ENCODE measurements at regions not wholly inside any gene's neighbourhood (a gene's known extent, or its start where the extent isn't known, plus 50 kb on each side); places are given as distances from the start of the nearest gene placed in this dataset.
"Not testable (repeated sequence)": the region's sequence is repeated elsewhere in the genome, so short reads cannot be mapped to it uniquely, and the experiment has no call there.

DNA sequence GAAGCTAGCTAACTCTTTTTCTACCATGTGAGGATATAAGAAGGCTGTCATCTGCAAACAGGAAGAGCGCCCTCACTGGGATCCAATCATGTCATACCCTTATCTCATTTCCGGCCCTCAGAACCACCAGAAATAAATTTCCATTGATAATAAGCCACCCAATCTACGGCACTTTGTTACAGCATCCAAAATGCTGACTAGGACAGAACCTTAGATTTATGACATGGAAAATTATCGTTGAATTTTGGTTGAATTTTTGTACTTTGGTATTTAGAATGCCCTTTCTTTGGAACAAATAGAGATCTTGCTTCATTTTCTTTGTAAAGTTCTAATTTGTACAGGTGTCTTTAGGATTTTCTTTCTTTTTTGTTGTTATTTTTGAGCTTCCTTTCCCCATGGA is 53.3 kb upstream of the CYLC2 start:
- Histone ChIP-seq H3K36me3 (ENCODE audit: control insufficient read depth, insufficient read depth, low read length) (no peaks in the 10 kb centered on the region), H3K4me3 (ENCODE audit: low read depth, low read length) (no peak overlapping the region), H3K27me3 (ENCODE audit: control insufficient read depth, insufficient read depth, low read length) (no peaks in the 10 kb centered on the region)
- DNase-seq (ENCODE audit: low read depth) = no peak
- FAIRE-seq = no peak
- TF ChIP-seq, protein P1, sequence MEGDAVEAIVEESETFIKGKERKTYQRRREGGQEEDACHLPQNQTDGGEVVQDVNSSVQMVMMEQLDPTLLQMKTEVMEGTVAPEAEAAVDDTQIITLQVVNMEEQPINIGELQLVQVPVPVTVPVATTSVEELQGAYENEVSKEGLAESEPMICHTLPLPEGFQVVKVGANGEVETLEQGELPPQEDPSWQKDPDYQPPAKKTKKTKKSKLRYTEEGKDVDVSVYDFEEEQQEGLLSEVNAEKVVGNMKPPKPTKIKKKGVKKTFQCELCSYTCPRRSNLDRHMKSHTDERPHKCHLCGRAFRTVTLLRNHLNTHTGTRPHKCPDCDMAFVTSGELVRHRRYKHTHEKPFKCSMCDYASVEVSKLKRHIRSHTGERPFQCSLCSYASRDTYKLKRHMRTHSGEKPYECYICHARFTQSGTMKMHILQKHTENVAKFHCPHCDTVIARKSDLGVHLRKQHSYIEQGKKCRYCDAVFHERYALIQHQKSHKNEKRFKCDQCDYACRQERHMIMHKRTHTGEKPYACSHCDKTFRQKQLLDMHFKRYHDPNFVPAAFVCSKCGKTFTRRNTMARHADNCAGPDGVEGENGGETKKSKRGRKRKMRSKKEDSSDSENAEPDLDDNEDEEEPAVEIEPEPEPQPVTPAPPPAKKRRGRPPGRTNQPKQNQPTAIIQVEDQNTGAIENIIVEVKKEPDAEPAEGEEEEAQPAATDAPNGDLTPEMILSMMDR (IDR thresholded peaks at IDR 0.05; ENCODE audit: insufficient read depth, low read length, severe bottlenecking) = no peak

DNA sequence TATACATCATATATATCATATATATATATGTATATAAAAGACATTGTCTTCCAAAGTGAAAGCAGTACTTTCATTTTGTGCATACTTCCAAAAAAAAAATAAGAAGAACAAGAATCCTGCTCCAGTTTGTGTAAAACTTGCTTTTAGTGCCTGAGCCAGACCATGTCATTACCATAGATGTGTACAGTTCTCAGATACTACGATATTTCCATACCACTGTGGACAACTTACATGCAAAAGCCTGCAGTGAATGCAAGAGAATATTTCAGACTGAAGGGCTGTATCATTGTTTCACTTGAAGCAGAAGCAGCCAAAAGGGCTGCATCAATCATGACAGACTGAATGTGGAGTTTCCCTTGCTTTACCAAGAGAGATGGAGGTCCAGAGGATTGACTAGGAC is 72.6 kb upstream of the CYLC2 start:
- no peak overlapping the region for H3K4me3 ChIP-seq (ENCODE audit: low read depth, low read length)
- no peaks in the 10 kb centered on the region for H3K27me3 ChIP-seq (ENCODE audit: control insufficient read depth, insufficient read depth, low read length)
- DNase-seq (ENCODE audit: low read depth) = no peak
- TF ChIP-seq, protein P1 (IDR thresholded peaks at IDR 0.05; ENCODE audit: insufficient read depth, low read length, severe bottlenecking) = no peak
- no peaks in the 10 kb centered on the region for H3K36me3 ChIP-seq (ENCODE audit: control insufficient read depth, insufficient read depth, low read length)
- no peak for FAIRE-seq

DNA sequence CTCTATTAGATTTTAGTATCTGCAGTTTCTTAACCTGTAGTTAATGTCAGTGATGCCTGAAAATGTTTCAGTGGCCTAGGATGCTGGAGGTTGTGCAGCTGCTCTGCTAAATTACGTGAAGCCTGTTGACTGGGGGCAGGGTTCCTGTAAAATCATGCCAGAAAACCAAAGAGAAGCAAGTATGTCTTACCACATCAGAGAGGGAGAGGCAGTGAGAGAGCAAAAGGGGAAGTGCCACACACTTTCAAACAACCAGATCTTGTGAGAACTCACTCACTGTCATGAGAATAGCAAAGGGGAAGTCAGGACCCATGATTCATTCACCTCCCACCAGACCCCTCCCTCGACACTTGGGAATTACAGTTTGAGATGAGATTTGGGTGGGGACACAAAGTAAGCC is 83.9 kb upstream of the CYLC2 start:
- DNase-seq (ENCODE audit: low read depth) = no peak
- TF ChIP-seq, protein P1 (IDR thresholded peaks at IDR 0.05; ENCODE audit: insufficient read depth, low read length, severe bottlenecking) = no peak
- Histone ChIP-seq H3K36me3 (ENCODE audit: control insufficient read depth, insufficient read depth, low read length) (no peaks in the 10 kb centered on the region), H3K4me3 (ENCODE audit: low read depth, low read length) (no peak overlapping the region), H3K27me3 (ENCODE audit: control insufficient read depth, insufficient read depth, low read length) (no peaks in the 10 kb centered on the region)
- no peak for FAIRE-seq

DNA sequence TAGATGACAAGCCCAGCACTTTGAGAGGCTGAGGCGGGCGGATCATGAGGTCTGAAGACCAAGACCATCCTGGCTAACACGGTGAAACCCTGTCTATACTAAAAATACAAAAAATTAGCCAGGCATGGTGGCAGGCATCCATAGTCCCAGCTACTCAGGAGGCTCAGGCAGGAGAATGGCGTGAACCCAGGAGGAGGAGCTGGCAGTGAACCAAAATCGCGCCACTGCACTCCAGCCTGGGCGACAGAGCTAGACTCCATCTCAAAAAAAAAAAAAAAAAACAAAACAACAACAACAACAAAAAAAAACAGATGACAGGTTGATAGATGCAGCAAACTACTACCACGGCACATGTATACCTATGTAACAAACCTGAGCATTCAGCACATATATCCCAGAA is 89.3 kb upstream of the CYLC2 start:
- not testable (repeated sequence) for FAIRE-seq

DNA sequence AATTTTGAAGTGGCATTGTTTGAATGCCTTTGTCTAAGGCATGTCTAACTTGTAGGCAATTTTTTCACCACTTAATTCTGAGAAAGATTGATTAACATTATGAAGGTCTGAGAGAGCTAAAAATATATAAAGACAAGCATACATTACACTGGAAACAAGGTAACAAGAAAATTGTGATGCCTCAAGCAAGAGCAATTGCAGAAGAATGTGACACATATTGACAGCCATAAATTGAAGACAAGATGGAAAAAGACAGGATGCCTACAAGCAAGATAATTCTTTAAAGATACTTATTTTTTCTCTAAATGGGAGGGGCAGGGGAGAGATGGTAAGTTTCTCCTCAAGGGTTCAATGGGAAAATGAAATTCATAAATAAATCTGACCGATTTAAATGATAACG is 103.1 kb upstream of the CYLC2 start:
- H3K36me3 ChIP-seq (ENCODE audit: control insufficient read depth, insufficient read depth, low read length) = no peaks in the 10 kb centered on the region
- no peak overlapping the region for H3K4me3 ChIP-seq (ENCODE audit: low read depth, low read length)
- DNase-seq (ENCODE audit: low read depth) = no peak
- TF ChIP-seq, protein P1 (IDR thresholded peaks at IDR 0.05; ENCODE audit: insufficient read depth, low read length, severe bottlenecking) = no peak
- H3K27me3 ChIP-seq (ENCODE audit: control insufficient read depth, insufficient read depth, low read length) = no peaks in the 10 kb centered on the region
- no peak for FAIRE-seq

More for the DNA sequence above, 89.3 kb upstream of the CYLC2 start:
- H3K27me3 ChIP-seq (ENCODE audit: control insufficient read depth, insufficient read depth, low read length); H3K36me3 ChIP-seq (ENCODE audit: control insufficient read depth, insufficient read depth, low read length); H3K4me3 ChIP-seq (ENCODE audit: low read depth, low read length); DNase-seq (ENCODE audit: low read depth): not testable (repeated sequence)

DNA sequence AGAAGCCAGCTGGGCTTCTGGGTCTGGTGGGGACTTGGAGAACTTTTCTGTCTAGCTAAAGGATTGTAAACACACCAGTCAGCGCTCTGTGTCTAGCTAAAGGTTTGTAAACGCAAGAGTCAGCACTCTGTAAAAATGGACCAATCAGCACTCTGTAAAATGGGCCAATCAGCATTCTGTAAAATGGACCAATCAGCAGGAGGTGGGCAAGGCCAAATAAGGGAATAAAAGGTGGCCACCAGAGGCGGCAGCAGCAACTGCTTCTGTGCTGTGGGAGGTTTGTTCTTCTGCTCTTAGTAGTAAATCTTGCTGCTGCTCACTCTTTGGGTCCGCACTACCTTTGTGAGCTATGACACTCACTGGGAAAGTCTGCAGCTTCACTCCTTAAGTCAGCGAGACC is 106.4 kb upstream of the CYLC2 start:
- not testable (repeated sequence) for H3K4me3 ChIP-seq (ENCODE audit: low read depth, low read length); H3K27me3 ChIP-seq (ENCODE audit: control insufficient read depth, insufficient read depth, low read length); H3K36me3 ChIP-seq (ENCODE audit: control insufficient read depth, insufficient read depth, low read length); DNase-seq (ENCODE audit: low read depth); FAIRE-seq

DNA sequence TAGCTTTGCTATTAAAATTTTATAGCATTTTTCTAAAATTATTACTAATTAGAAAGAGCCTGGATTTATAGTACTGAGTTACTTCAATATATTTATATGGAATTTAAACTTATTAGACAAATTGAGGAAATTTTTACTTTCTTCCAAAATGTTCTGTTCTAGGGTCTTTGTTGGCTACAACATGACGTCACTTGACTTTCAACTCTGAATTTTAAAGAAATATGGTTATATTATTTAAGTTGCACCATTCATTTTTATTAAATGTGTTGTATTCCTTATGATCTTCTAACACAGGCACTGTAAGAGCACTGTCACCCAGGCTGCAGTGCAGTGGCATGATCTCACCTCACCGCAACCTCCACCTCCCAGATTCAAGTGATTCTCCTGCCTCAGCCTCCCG is 119.4 kb upstream of the CYLC2 start:
- H3K4me3 ChIP-seq (ENCODE audit: low read depth, low read length) = no peak overlapping the region
- H3K36me3 ChIP-seq (ENCODE audit: control insufficient read depth, insufficient read depth, low read length) = no peaks in the 10 kb centered on the region
- no peak for FAIRE-seq
- TF ChIP-seq, protein P1 (IDR thresholded peaks at IDR 0.05; ENCODE audit: insufficient read depth, low read length, severe bottlenecking) = no peak
- DNase-seq (ENCODE audit: low read depth) = no peak
- H3K27me3 ChIP-seq (ENCODE audit: control insufficient read depth, insufficient read depth, low read length) = no peaks in the 10 kb centered on the region
